Sigmoid colon (tissue), 4 donors: ENCODE measurements at regions not wholly inside any gene's neighbourhood (a gene's known extent, or its start where the extent isn't known, plus 50 kb on each side); places are given as distances from the start of the nearest gene placed in this dataset.

Experiments
- EP300 ChIP-seq, 4 donors: sonication (generic); formaldehyde crosslinking; IDR thresholded peaks; one replicate each; pipeline ENCODE4 v1.6.1; 2017; ENCODE audit warnings: antibody characterized with exemption in 4 of 4
- POLR2A ChIP-seq, 2 donors: fragments of 450-650 bp; IDR thresholded peaks; one replicate each; pipeline ENCODE4 v1.6.1; 2016; ENCODE audit warnings: antibody characterized with exemption in 2 of 2, mild to moderate bottlenecking in 2 of 2, moderate library complexity in 2 of 2
- POLR2AphosphoS5 ChIP-seq, 4 donors: sonication (generic); formaldehyde crosslinking; IDR thresholded peaks; one replicate each; pipeline ENCODE4 v1.6.1; 2017; ENCODE audit warnings: antibody characterized with exemption in 4 of 4
- TF ChIP-seq, protein P1 (sequence below), 4 experiments: fragments of 450-650 bp in 3 of 4; fragments of 200-600 bp in 1 of 4; IDR thresholded peaks; one replicate each; pipeline ENCODE4 v1.5.1; 2016 to 2019; ENCODE audit warnings: antibody characterized with exemption in 4 of 4, mild to moderate bottlenecking in 3 of 4, moderate library complexity in 2 of 4

DNA sequence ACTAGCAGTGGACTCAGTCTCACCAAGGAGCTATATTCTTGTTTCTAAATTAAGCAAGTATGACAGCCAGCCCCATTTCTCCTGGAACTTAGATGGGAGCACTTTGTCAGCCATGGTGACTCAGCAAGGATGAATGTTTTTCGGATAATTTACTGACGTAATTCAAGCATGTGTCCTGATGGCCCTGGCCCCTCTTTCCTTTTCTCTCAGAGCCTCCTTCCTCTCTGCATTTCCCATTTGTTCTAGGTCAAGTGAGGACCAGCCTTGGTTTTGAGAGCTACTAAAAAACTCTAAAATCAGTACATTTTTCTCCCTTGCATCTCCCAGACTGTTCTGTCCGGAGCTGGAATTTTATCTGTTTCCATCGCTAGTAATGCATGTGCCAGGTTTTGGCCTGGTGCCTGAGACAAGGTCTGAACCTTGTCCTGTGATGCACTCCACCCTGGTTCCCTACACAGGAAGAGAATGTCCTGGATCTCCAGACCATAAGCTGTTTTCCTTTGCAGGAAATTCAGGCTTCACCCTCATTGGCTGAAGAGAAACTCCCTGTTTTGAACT is 256.6 kb upstream of the ROPN1 start:
- TF ChIP-seq, protein P1, sequence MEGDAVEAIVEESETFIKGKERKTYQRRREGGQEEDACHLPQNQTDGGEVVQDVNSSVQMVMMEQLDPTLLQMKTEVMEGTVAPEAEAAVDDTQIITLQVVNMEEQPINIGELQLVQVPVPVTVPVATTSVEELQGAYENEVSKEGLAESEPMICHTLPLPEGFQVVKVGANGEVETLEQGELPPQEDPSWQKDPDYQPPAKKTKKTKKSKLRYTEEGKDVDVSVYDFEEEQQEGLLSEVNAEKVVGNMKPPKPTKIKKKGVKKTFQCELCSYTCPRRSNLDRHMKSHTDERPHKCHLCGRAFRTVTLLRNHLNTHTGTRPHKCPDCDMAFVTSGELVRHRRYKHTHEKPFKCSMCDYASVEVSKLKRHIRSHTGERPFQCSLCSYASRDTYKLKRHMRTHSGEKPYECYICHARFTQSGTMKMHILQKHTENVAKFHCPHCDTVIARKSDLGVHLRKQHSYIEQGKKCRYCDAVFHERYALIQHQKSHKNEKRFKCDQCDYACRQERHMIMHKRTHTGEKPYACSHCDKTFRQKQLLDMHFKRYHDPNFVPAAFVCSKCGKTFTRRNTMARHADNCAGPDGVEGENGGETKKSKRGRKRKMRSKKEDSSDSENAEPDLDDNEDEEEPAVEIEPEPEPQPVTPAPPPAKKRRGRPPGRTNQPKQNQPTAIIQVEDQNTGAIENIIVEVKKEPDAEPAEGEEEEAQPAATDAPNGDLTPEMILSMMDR (IDR thresholded peaks at IDR 0.05) = no peak
- no peak for TF ChIP-seq POLR2A (IDR thresholded peaks at IDR 0.05)
- TF ChIP-seq EP300 (IDR thresholded peaks at IDR 0.05) = peak in 1 of 4 donors; percentile 29
- peak in 3 of 4 donors; percentile 39 to 62 (median 47) for TF ChIP-seq POLR2AphosphoS5 (IDR thresholded peaks at IDR 0.05)
